Esophagus (tissue), 2 donors: ENCODE measurements at regions not wholly inside any gene's neighbourhood (a gene's known extent, or its start where the extent isn't known, plus 50 kb on each side); places are given as distances from the start of the nearest gene placed in this dataset.

Experiments used
- H3K27ac ChIP-seq, 2 donors: one replicate each; pipeline ENCODE4 v1.5.1; 2013; ENCODE audit warnings: low read depth in 2 of 2, mild to moderate bottlenecking in 2 of 2, inconsistent platforms in 1 of 2, low read length in 1 of 2, moderate library complexity in 1 of 2
- H3K27me3 ChIP-seq, 2 donors: one replicate each; pipeline ENCODE4 v1.6.1; 2013; ENCODE audit warnings: low read length in 2 of 2, control low read depth in 1 of 2, mild to moderate bottlenecking in 1 of 2; ENCODE audit not compliant: insufficient read depth in 2 of 2, control insufficient read depth in 1 of 2
- H3K36me3 ChIP-seq, 2 donors: one replicate each; pipeline ENCODE4 v1.6.1; 2013; ENCODE audit warnings: low read length in 1 of 2; ENCODE audit not compliant: control insufficient read depth in 2 of 2, insufficient read depth in 2 of 2
- H3K4me1 ChIP-seq, 2 donors: one replicate each; pipeline ENCODE4 v1.6.1; 2013; ENCODE audit warnings: low read length in 1 of 2; ENCODE audit not compliant: control insufficient read depth in 2 of 2, insufficient read depth in 2 of 2
- H3K4me3 ChIP-seq, 2 donors: one replicate each; pipeline ENCODE4 v1.5.1; 2013; ENCODE audit warnings: low read length in 2 of 2, mild to moderate bottlenecking in 2 of 2, low read depth in 1 of 2, moderate library complexity in 1 of 2
- H3K9me3 ChIP-seq, 2 donors: one replicate each; pipeline ENCODE4 v1.6.1; 2013; ENCODE audit warnings: mild to moderate bottlenecking in 2 of 2, low read depth in 1 of 2, low read length in 1 of 2, moderate library complexity in 1 of 2; ENCODE audit not compliant: control insufficient read depth in 2 of 2, insufficient read depth in 1 of 2
- WGBS, 2 donors: extraction: QIAGEN DNeasy Blood & Tissue Kit; methylation state at CpG; one replicate each; pipeline ENCODE4 v1.1.7; 2013; 5-methylcytosine and 5-hydroxymethylcytosine counted together
- donor health status: healthy with polysubstance abuse.
- donor health status: Bipolar disorder and iron deficiency.

GRCh38 chr7:347644-348479 is 57.9 kb downstream of the FOXL3 start:
- Histone ChIP-seq H3K36me3 (no peaks in the 10 kb centered on the region), H3K27ac (no peak overlapping the region), H3K4me1 (peaks cover 0 to 2% of the 10 kb centered on the region in 2 donors), H3K9me3 (no peaks in the 10 kb centered on the region), H3K4me3 (no peak overlapping the region), H3K27me3 (no peaks in the 10 kb centered on the region)
- 84 to 90% methylated on average over 29 of the region's 29 CpGs for WGBS, 2 donors

- Histone ChIP-seq H3K4me1 (peaks cover 0 to 2% of the 10 kb centered on the region in 2 donors), H3K27me3 (no peaks in the 10 kb centered on the region), H3K4me3 (no peak overlapping the region), H3K9me3 (no peaks in the 10 kb centered on the region), H3K36me3 (no peaks in the 10 kb centered on the region), H3K27ac (no peak overlapping the region)
- 80 to 87% methylated on average over 11 of the region's 11 CpGs for WGBS, 2 donors
These were observed 58.5 kb downstream of the FOXL3 start for GRCh38 chr7:348480-348844.

GRCh38 chr7:348962-349743 is 59.2 kb downstream of the FOXL3 start:
- no peaks in the 10 kb centered on the region for H3K9me3 ChIP-seq
- no peaks in the 10 kb centered on the region for H3K36me3 ChIP-seq
- H3K4me1 ChIP-seq: peaks cover 0 to 2% of the 10 kb centered on the region in 2 donors
- WGBS, 2 donors: 56 to 60% methylated on average over 34 of the region's 34 CpGs
- H3K27ac ChIP-seq: no peak overlapping the region
- H3K27me3 ChIP-seq: no peaks in the 10 kb centered on the region
- H3K4me3 ChIP-seq: no peak overlapping the region

- Histone ChIP-seq H3K4me1 (peaks cover 0 to 2% of the 10 kb centered on the region in 2 donors), H3K36me3 (no peaks in the 10 kb centered on the region), H3K27me3 (no peaks in the 10 kb centered on the region), H3K4me3 (no peak overlapping the region), H3K27ac (no peak overlapping the region), H3K9me3 (no peaks in the 10 kb centered on the region)
- 63 to 67% methylated on average over 20 of the region's 20 CpGs for WGBS, 2 donors
These were observed 61.3 kb downstream of the FOXL3 start for GRCh38 chr7:351256-351655.

- no peaks in the 10 kb centered on the region for H3K36me3 ChIP-seq
- no peaks in the 10 kb centered on the region for H3K27me3 ChIP-seq
- 71 to 77% methylated on average over 41 of the region's 41 CpGs for WGBS, 2 donors
- peak overlapping the region in 1 of 2 donors; percentile 21 for H3K27ac ChIP-seq
- H3K4me1 ChIP-seq: peaks cover 0 to 2% of the 10 kb centered on the region in 2 donors
- no peak overlapping the region for H3K4me3 ChIP-seq
- H3K9me3 ChIP-seq: no peaks in the 10 kb centered on the region
These were observed 61.9 kb downstream of the FOXL3 start for GRCh38 chr7:351681-352480.

GRCh38 chr7:353746-354325 is 63.9 kb downstream of the FOXL3 start:
- Histone ChIP-seq H3K27ac (no peak overlapping the region), H3K27me3 (no peaks in the 10 kb centered on the region), H3K36me3 (no peaks in the 10 kb centered on the region), H3K9me3 (peaks cover 3% of the 10 kb centered on the region in 2 donors), H3K4me1 (peaks cover 3 to 12% of the 10 kb centered on the region in 2 donors), H3K4me3 (no peak overlapping the region)
- WGBS, 2 donors: 82 to 89% methylated on average over 28 of the region's 28 CpGs

- WGBS, 2 donors: 86 to 87% methylated on average over 24 of the region's 24 CpGs
- Histone ChIP-seq H3K9me3 (peaks cover 3% of the 10 kb centered on the region in 2 donors), H3K27me3 (no peaks in the 10 kb centered on the region), H3K4me1 (peaks cover 3 to 11% of the 10 kb centered on the region in 2 donors), H3K36me3 (no peaks in the 10 kb centered on the region), H3K4me3 (no peak overlapping the region), H3K27ac (no peak overlapping the region)
These were observed 64.9 kb downstream of the FOXL3 start for GRCh38 chr7:354597-355470.

- 97 to 100% methylated on average over 5 of the region's 5 CpGs for WGBS, 2 donors
- no peak overlapping the region for H3K27ac ChIP-seq
- H3K9me3 ChIP-seq: peaks cover 3% of the 10 kb centered on the region in 2 donors
- H3K4me3 ChIP-seq: no peak overlapping the region
- H3K4me1 ChIP-seq: peaks cover 3 to 16% of the 10 kb centered on the region in 2 donors
- H3K27me3 ChIP-seq: no peaks in the 10 kb centered on the region
- H3K36me3 ChIP-seq: no peaks in the 10 kb centered on the region
These were observed 65.6 kb downstream of the FOXL3 start for GRCh38 chr7:355568-355967.
